PC-3 (cell line): ENCODE measurements at regions not wholly inside any gene's neighbourhood (a gene's known extent, or its start where the extent isn't known, plus 50 kb on each side); places are given as distances from the start of the nearest gene placed in this dataset.

Source experiments
- ATAC-seq: fragments of 200-7000 bp; cut with Tn5 transposase; 2 replicates; pipeline ENCODE4 v1.9.1; 2020; ENCODE audit warnings: mild to moderate bottlenecking, moderate library complexity
- BruUV-seq: library from RNA; stranded (reverse); fragments of 400-500 nt; replicated peaks from 2 replicates; lab custom pipeline; 2021; lab: Mats Ljungman, UMichigan
- CTCF ChIA-PET: fragments of 300-600 bp; sonication (Branson Sonifier 250); formaldehyde crosslinking; loops from one replicate; lab custom pipeline; 2022; ENCODE audit warnings: antibody characterized with exemption; lab: Charles Lee
- POLR2A ChIA-PET: fragments of 300-600 bp; sonication (Branson Sonifier 250); formaldehyde crosslinking; loops from one replicate; lab custom pipeline; 2022; ENCODE audit warnings: antibody characterized with exemption; ENCODE audit not compliant: unreplicated experiment; lab: Charles Lee
- DNase-seq: peaks from one replicate; pipeline ENCODE4 v3.0.0-alpha.2; 2015
- H2AFZ ChIP-seq: fragments of 300-600 bp; sonication (generic); 2 replicates; pipeline ENCODE4 v1.6.0; 2016; ENCODE audit warnings: antibody characterized with exemption, low read length
- H3F3A ChIP-seq: fragments of 300-600 bp; sonication (generic); one replicate; pipeline ENCODE4 v1.6.0; 2017; ENCODE audit warnings: antibody characterized with exemption, low read length, control low read depth, mild to moderate bottlenecking; ENCODE audit not compliant: unreplicated experiment
- H3K27ac ChIP-seq: fragments of 300-600 bp; sonication (generic); 2 replicates; pipeline ENCODE4 v1.5.1; 2016; ENCODE audit warnings: mild to moderate bottlenecking, low read length
- H3K27me3 ChIP-seq: fragments of 300-600 bp; sonication (generic); 2 replicates; pipeline ENCODE4 v1.6.1; 2016; ENCODE audit warnings: low read length, mixed read lengths
- H3K36me3 ChIP-seq: fragments of 300-600 bp; sonication (generic); 2 replicates; pipeline ENCODE4 v1.6.1; 2016; ENCODE audit warnings: low read depth, mixed run types, low read length, mixed read lengths
- H3K4me1 ChIP-seq: fragments of 300-600 bp; sonication (generic); 2 replicates; pipeline ENCODE4 v1.5.1; 2016; ENCODE audit warnings: low read length; ENCODE audit not compliant: insufficient read depth
- H3K4me2 ChIP-seq: fragments of 300-600 bp; sonication (generic); 2 replicates; pipeline ENCODE4 v1.6.0; 2016; ENCODE audit warnings: low read length
- H3K4me3 ChIP-seq: fragments of 300-600 bp; sonication (generic); 2 replicates; pipeline ENCODE4 v1.5.1; 2016; ENCODE audit warnings: mild to moderate bottlenecking, low read length, mixed read lengths
- H3K79me2 ChIP-seq: fragments of 300-600 bp; sonication (generic); 2 replicates; pipeline ENCODE4 v1.6.1; 2017; ENCODE audit warnings: low read length, mixed read lengths
- H3K9ac ChIP-seq: fragments of 300-600 bp; sonication (generic); 2 replicates; pipeline ENCODE4 v1.6.0; 2016; ENCODE audit warnings: mild to moderate bottlenecking, low read length
- H3K9me2 ChIP-seq: fragments of 300-600 bp; sonication (generic); replicated peaks from 2 replicates; pipeline ENCODE4 v1.6.1; 2016; ENCODE audit warnings: mixed run types, low read length, mixed read lengths
- H3K9me3 ChIP-seq: fragments of 300-600 bp; sonication (generic); 2 replicates; pipeline ENCODE4 v1.6.1; 2016; ENCODE audit warnings: low read length, mixed read lengths
- H4K20me1 ChIP-seq: fragments of 300-600 bp; sonication (generic); 2 replicates; pipeline ENCODE4 v1.6.1; 2016; ENCODE audit warnings: low read length, mixed read lengths
- EZH2 ChIP-seq: fragments of 300-600 bp; sonication (generic); IDR thresholded peaks from one replicate; pipeline ENCODE4 v1.6.1; 2017; ENCODE audit warnings: antibody characterized with exemption, mild to moderate bottlenecking, low read length; ENCODE audit not compliant: unreplicated experiment
- EZH2phosphoT487 ChIP-seq: fragments of 300-600 bp; sonication (generic); IDR thresholded peaks from 2 replicates; pipeline ENCODE4 v1.6.1; 2018; ENCODE audit warnings: mild to moderate bottlenecking, antibody characterized with exemption, low read length, borderline replicate concordance
- intact Hi-C: fragments of 100-400 bp; cut with micrococcal nuclease; formaldehyde crosslinking; loops from 2 replicates; pipeline ENCODE4 v1.9.0; 2023
- TF ChIP-seq, protein P1 (sequence below): fragments of 300-600 bp; sonication (generic); conservative IDR thresholded peaks from 2 replicates; pipeline ENCODE4 v1.5.1; 2017; ENCODE audit warnings: antibody characterized with exemption, low read depth, mild to moderate bottlenecking, low read length

DNA sequence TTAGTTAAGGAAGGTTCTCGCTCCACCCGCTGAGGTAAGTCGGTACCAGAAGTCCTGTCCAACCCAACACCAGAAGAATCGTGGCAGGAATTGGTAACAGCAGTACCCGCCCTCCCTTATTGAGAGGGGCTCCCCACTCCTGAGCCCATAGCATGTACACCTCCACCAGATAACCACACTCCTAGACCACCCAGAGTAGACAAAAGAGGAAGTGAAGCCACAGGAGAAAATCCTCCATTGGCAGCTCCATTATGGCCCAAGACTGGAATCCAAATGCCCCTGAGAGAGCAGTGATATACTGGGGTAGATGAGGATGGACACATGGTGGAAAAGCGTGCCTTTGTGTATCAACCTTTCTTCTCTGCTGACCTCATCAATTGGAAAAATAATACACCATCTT, 106.1 kb upstream of the EPB41L4A start:
- ChIA-PET CTCF (no interaction called here), POLR2A (no interaction called here)
- Histone ChIP-seq H3K4me3 (no peak overlapping the region), H3K4me1 (no peaks in the 10 kb centered on the region), H3K4me2 (no peak overlapping the region), H3K36me3 (no peaks in the 10 kb centered on the region), H2AFZ (no peak overlapping the region), H3K9me2 (no peaks in the 10 kb centered on the region), H3K27ac (no peak overlapping the region), H3K79me2 (no peaks in the 10 kb centered on the region), H3F3A (no peaks in the 10 kb centered on the region), H3K27me3 (no peaks in the 10 kb centered on the region; the same call in 1 of the 2 replicates), H3K9me3 (no peaks in the 10 kb centered on the region), H4K20me1 (no peaks in the 10 kb centered on the region), H3K9ac (no peak overlapping the region)
- DNase-seq, result no peak
- ATAC-seq, result no peak
- TF ChIP-seq EZH2 (no peak), EZH2phosphoT487 (no peak)
- intact Hi-C loops, result no loop called here
- BruUV-seq, result no TSS peak

DNA sequence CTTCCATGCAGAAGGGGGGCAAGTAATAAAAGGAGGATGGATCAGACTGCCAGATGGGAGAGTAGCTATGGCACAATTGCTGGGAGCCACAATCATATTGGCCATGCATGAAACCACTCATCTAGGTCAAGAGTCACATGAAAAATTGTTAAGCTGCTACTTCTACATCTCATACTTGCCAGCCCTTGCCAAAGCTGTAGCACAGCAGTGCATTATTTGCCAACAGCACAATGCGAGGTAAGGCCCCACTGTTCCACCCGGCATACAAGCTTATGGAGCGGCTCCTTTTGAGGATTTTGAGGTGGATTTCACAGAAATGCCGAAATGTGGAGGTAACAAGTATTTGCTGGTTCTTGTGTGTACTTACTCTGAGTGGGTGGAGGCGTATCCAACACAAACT, 109.9 kb upstream of the EPB41L4A start:
- no peak overlapping the region for H3K4me2 ChIP-seq
- H3K27me3 ChIP-seq, result no peaks in the 10 kb centered on the region
- no peak overlapping the region for H2AFZ ChIP-seq
- no peak overlapping the region for H3K27ac ChIP-seq
- no peaks in the 10 kb centered on the region for H3K79me2 ChIP-seq
- no peaks in the 10 kb centered on the region for H4K20me1 ChIP-seq
- ChIA-PET CTCF (no interaction called here), POLR2A (no interaction called here)
- intact Hi-C loops, result no loop called here
- H3K9me3 ChIP-seq, result no peaks in the 10 kb centered on the region
- ATAC-seq (no peak), DNase-seq (no peak)
- TF ChIP-seq EZH2phosphoT487 (no peak), EZH2 (no peak)
- TF ChIP-seq, protein P1, sequence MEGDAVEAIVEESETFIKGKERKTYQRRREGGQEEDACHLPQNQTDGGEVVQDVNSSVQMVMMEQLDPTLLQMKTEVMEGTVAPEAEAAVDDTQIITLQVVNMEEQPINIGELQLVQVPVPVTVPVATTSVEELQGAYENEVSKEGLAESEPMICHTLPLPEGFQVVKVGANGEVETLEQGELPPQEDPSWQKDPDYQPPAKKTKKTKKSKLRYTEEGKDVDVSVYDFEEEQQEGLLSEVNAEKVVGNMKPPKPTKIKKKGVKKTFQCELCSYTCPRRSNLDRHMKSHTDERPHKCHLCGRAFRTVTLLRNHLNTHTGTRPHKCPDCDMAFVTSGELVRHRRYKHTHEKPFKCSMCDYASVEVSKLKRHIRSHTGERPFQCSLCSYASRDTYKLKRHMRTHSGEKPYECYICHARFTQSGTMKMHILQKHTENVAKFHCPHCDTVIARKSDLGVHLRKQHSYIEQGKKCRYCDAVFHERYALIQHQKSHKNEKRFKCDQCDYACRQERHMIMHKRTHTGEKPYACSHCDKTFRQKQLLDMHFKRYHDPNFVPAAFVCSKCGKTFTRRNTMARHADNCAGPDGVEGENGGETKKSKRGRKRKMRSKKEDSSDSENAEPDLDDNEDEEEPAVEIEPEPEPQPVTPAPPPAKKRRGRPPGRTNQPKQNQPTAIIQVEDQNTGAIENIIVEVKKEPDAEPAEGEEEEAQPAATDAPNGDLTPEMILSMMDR, result no peak
- no peak overlapping the region for H3K4me3 ChIP-seq
- H3K9me2 ChIP-seq, result no peaks in the 10 kb centered on the region
- no peaks in the 10 kb centered on the region for H3F3A ChIP-seq
- H3K9ac ChIP-seq, result no peak overlapping the region
- no TSS peak for BruUV-seq
- peaks cover 2% of the 10 kb centered on the region; the same call in 1 of the 2 replicates for H3K4me1 ChIP-seq
- no peaks in the 10 kb centered on the region for H3K36me3 ChIP-seq

DNA sequence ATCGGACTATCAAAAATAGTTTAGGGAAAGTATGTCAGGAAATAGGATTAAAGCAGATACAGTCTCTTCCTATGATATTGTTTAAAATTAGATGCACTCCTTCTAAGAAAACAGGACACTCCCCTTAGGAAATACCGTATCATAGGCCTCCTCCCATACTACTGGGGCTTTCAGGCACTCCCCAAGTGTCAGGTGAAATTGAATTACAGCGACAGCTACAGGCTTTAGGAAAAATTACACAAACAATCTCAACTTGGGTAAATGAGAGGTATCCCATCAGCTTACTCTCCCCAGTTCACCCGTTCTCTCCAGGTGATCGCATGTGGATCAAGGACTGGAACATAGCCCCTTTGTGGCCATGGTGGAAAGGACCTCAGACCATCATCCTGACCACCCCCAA, 110.4 kb upstream of the EPB41L4A start:
- ATAC-seq, result no peak
- H3F3A ChIP-seq, result no peaks in the 10 kb centered on the region
- no peaks in the 10 kb centered on the region for H3K9me2 ChIP-seq
- no peak overlapping the region for H3K4me2 ChIP-seq
- H3K9ac ChIP-seq, result no peak overlapping the region
- H3K36me3 ChIP-seq, result no peaks in the 10 kb centered on the region
- POLR2A ChIA-PET, result no interaction called here
- no peak overlapping the region for H3K27ac ChIP-seq
- no peaks in the 10 kb centered on the region for H3K27me3 ChIP-seq
- peaks cover 2% of the 10 kb centered on the region; the same call in 1 of the 2 replicates for H3K4me1 ChIP-seq
- peak; percentile 37 for DNase-seq
- no peak for TF ChIP-seq EZH2phosphoT487
- TF ChIP-seq, protein P1, result peak; percentile 54; the same call in 1 of the 2 replicates
- BruUV-seq, result no TSS peak
- H3K4me3 ChIP-seq, result no peak overlapping the region
- H4K20me1 ChIP-seq, result no peaks in the 10 kb centered on the region
- no peaks in the 10 kb centered on the region for H3K79me2 ChIP-seq
- H3K9me3 ChIP-seq, result no peaks in the 10 kb centered on the region
- intact Hi-C loops, result no loop called here
- no peak overlapping the region for H2AFZ ChIP-seq
- CTCF ChIA-PET, result interaction anchor here (0.6 kb wide), 1 partner anchor 13 kb away, joined by 4 read pairs; no protein-coding TSS in a partner anchor
